Fibroblast of pulmonary artery (primary cell): ENCODE measurements at regions not wholly inside any gene's neighbourhood (a gene's known extent, or its start where the extent isn't known, plus 50 kb on each side); places are given as distances from the start of the nearest gene placed in this dataset.

Source experiments
- DNase-seq: peaks from one replicate; pipeline ENCODE4 v3.0.0-alpha.2; 2010; ENCODE audit warnings: low read depth
- H3K4me3 ChIP-seq: replicated peaks from 2 replicates; pipeline ENCODE4 v1.5.1; 2011; ENCODE audit warnings: low read depth, mild to moderate bottlenecking, control low read depth, low read length, moderate library complexity
- CTCF ChIP-seq: IDR thresholded peaks from 2 replicates; pipeline ENCODE4 v1.5.1; 2011; ENCODE audit warnings: mild to moderate bottlenecking, control low read depth, low read length, inconsistent platforms; ENCODE audit errors: missing control alignments

GRCh38 chr10:131678613-131679012 is 222.2 kb upstream of the PPP2R2D start:
- DNase-seq: no peak
- no peak for TF ChIP-seq CTCF
- H3K4me3 ChIP-seq: no peak overlapping the region

GRCh38 chr10:131679926-131680325 is 220.9 kb upstream of the PPP2R2D start:
- TF ChIP-seq CTCF: no peak
- no peak overlapping the region for H3K4me3 ChIP-seq
- no peak for DNase-seq

- TF ChIP-seq CTCF: no peak
- no peak overlapping the region for H3K4me3 ChIP-seq
- DNase-seq: no peak
These were observed 219.7 kb upstream of the PPP2R2D start for GRCh38 chr10:131681122-131681521.

GRCh38 chr10:131681656-131682055 is 219.2 kb upstream of the PPP2R2D start:
- TF ChIP-seq CTCF: no peak

GRCh38 chr10:131682271-131682962 is 218.4 kb upstream of the PPP2R2D start:
- DNase-seq: no peak
- TF ChIP-seq CTCF: no peak
- H3K4me3 ChIP-seq: no peak overlapping the region

More at GRCh38 chr10:131681656-131682055, 219.2 kb upstream of the PPP2R2D start:
- DNase-seq: no peak
- H3K4me3 ChIP-seq: no peak overlapping the region

- TF ChIP-seq CTCF: no peak
- no peak overlapping the region for H3K4me3 ChIP-seq
- DNase-seq: no peak
These were observed 217.4 kb upstream of the PPP2R2D start for GRCh38 chr10:131683281-131683861.

- DNase-seq: no peak
- H3K4me3 ChIP-seq: no peak overlapping the region
- TF ChIP-seq CTCF: no peak
These were observed 216.9 kb upstream of the PPP2R2D start for GRCh38 chr10:131683941-131684340.
